Activated CD4-positive, alpha-beta T cell treated with anti-CD3 and anti-CD28 coated beads, Interleukin-2, amount 50 U/mL, for 4 hours (primary cell): ENCODE measurements at regions not wholly inside any gene's neighbourhood (a gene's known extent, or its start where the extent isn't known, plus 50 kb on each side); places are given as distances from the start of the nearest gene placed in this dataset.

Source experiments
- DNase-seq, 2 experiments: peaks; one replicate each; pipeline ENCODE4 v3.0.0-alpha.2; 2020

DNA sequence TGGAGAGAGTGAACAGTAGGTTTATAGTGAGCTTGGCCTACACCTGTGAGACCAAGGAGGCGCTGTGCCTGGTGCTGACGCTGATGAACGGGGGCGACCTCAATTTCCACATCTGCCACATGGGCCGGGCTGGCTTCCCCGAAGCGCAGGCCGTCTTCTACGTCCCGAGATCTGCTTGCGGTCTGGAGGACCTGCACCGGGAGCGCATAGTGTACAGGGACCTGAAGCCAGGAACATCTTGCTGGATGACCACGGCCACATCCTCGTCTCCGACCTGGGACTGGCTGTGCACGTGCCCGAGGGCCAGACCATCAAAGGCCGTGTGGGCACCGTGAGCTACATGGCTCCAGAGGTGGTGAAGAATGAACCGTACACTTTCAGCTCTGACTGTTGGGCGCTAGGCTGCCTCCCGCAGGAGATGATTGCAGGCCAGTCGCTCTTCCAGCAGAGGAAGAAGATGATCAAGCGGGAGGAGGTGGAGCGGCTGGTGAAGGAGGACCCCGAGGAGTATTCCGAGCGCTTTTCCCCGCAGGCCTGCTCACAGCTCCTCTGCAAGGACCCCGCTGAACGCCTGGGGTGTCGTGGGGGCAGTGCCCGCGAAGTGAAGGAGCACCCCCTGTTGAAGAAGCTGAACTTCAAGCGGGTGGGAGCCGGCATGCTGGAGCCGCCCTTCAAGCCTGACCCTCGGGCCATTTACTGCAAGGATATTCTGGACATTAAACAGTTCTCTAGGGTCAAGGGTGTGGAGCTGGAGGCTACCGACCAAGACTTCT, 139.0 kb downstream of the ZDHHC20 start:
- DNase-seq: no peak

DNA sequence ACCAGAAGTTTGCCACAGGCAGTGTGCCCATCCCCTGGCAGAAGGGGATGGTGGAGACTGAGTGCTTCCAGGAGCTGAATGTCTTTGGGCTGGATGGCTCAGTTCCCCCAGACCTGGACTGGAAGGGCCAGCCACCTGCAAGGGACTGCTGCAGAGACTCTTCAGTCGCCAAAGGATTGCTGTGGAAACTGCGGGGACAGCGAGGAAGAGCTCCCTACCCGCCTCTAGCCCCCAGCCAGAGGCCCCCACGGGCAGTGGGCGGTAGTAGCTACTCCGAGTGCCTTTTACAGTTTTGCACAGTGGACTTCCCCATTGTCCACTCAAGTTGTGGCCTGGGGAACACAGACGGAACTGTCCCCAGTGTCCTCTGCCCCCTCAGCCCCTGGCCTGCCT, 138.5 kb downstream of the ZDHHC20 start:
- no peak for DNase-seq

DNA sequence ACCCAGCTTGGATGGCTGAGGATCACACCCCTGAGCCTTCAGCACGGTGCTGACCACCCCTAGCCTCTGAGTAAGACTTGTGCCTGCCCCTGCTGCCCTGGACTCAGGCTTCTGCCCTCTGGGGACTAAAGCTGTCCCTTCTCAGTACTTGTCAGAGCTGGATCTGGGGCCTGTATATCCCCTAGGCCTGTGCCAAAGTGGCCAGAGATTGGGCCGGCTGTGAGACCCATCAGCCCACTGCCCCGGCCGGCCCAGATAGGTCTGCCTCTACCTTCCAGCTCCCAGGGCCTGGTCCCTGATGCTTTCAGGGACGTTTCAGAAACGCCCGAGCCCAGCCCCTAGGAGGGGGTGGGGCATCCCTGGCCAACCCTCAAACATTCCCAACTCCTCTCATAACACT, 137.8 kb downstream of the ZDHHC20 start:
- no peak for DNase-seq

DNA sequence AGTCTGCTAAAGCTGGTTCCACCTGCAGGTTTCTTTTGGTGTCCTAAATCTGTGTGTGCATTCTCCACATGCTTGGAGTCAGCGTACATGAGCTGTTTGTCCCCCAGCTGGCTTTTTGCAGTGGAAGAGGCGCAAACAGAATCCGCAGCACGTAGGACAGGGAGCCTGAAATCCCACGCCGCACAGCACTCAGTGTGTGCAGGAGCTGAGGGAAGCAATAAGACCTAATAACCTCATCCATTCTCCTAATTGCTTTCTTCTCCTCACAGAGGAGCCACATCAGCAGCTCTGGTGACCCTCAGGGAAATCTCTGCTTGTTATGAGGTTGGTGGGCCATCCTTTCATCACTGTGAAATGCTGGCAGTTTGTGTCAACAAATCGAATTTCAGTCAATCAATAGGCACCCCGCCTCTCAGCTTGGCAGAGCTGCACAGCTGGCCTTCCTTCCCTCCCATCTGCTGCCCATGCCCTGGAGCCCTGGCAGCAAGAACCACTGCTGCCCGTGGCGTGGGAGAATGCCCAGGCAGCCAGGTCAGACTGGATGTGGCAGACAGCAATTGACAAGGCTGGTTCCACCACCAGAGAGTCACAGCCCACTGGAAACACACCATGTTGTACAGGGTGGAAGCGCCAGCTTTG, 136.7 kb downstream of the ZDHHC20 start:
- DNase-seq: no peak
